GM18507 (cell line): ENCODE measurements at regions not wholly inside any gene's neighbourhood (a gene's known extent, or its start where the extent isn't known, plus 50 kb on each side); places are given as distances from the start of the nearest gene placed in this dataset.
"Not testable (repeated sequence)": the region's sequence is repeated elsewhere in the genome, so short reads cannot be mapped to it uniquely, and the experiment has no call there.

Source experiments
- DNase-seq: peaks from one replicate; pipeline ENCODE4 v3.0.0; 2011; ENCODE audit warnings: low read depth; ENCODE audit not compliant: insufficient read length; ENCODE audit errors: extremely low spot score
- FAIRE-seq: peaks from 2 replicates; lab custom pipeline; 2011; peaks lifted over from hg19 to GRCh38; lab: Jason Lieb, UNC

DNA sequence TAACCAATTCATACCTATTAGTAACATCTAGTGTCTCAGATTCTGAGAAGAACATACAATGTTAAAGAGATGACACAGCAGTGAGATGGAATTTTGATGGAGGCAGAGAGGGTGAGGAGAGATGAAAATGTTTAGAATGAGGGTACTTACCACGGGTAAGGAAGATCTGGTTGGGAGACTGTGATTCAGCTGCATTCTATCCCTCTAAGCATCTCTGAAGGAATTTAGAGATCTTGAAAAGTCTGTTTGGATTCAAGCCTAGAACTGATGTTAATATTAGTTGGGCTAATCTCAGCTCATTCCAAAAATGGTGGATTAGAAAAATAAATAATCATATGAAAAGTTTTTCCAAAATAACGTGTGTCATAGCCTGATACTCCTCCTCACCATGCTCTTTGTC lies 191.5 kb upstream of the CLINT1 start:
- FAIRE-seq: no peak
- DNase-seq: no peak

DNA sequence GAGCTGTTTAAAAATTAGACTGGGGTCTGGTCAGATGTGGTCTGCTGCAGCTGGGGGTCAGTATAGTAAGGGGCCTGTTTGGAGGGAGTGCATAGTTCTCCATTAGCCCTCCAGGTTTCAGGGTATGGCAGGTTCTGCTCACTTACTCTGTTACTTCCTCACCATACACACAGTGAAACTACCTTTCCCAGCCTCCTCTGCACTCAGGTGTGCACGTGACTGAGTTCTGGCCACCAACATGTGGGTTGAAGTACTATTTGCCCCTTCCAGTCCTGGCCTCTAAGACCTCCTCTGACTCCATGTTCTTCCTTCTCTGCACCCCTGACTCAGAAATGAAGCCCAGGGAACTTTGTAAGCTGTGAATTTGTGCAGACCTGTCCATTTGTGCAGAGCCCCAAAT lies 190.5 kb upstream of the CLINT1 start:
- DNase-seq (no peak), FAIRE-seq (no peak)

DNA sequence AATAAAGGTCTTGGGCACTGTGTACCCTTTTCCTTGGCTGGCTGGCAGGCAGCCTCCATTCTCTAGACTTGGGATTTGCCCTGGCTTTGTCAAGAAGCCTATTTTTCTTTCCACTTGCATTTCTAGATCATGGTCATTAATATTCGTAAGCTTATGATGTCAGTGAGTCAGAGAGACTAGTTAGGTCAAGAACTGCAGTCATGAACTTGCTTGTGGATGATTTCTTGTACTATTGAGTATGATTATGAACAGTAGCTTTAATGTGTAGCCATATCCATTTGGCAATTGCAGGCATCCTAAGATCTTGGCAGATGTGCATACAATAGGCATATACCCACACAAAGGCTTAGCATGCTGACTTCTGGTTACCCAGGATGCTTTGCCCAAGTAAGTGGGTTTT lies 186.8 kb upstream of the CLINT1 start:
- no peak for FAIRE-seq
- DNase-seq: no peak

DNA sequence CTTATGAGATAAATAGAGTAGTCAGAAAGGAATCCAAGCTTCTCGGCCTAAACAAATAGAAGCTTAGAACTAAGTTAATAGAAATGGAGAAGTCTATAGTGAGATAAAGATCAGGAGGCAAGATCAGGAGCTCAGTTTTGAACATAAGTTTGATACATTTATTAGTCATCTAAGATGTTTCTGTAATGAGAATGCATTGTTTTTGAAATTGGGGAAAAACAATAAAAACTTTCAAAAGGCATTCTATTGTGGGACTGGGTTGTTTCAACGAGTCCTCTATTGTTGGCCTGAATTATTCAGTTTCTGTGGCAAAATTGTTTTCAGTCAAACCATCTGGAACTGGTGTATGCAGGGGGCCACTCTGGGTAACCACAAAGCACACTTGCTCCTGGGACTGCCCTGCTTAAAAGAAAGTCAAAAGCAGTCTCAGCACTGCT lies 181.0 kb upstream of the CLINT1 start:
- DNase-seq (no peak), FAIRE-seq (no peak)

DNA sequence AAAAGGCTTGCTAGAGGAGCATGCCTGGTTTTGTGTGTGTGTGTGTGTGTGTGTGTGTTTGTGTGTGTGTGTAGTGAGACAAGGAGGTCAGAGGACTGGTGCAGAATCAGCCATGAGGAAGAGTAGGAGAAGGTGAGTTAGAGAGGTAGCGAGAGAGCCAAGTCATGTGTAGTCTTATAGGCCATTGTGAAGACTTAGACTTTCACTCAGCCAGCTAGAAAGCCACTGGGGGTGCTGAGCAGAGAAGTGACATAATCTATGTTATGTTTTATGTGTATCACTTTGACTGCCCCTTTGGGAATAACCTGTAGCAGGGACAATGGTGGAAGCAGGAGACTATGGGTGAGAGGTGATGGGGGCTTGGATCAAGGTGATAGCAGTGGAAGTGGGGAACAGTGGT lies 180.5 kb upstream of the CLINT1 start:
- DNase-seq (no peak), FAIRE-seq (no peak)

- not testable (repeated sequence) for FAIRE-seq, DNase-seq
Measured at GRCh38 chr5:158036983-158037595, 178.1 kb upstream of the CLINT1 start.

DNA sequence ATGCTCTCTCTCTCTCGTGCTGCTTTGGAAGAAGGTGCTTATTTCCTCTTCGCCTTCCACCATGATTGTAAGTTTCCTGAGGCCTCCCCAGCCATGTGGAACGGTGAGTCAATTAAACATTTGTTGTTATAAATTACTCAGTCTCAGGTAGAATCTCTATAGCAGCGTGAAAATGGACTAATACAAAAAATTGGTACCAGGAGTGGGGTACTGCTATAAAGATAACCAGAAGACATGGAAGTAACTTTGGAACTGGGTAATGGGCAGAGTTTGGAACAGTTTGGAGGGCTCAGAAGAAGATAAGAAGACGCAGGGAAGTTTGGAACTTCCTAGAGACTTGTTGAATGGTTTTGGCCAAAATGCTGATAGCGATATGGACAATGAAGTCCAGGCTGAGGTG lies 175.6 kb upstream of the CLINT1 start:
- not testable (repeated sequence) for FAIRE-seq, DNase-seq

- FAIRE-seq: no peak
- no peak for DNase-seq
Measured at GRCh38 chr5:158033724-158034123, 174.8 kb upstream of the CLINT1 start.

DNA sequence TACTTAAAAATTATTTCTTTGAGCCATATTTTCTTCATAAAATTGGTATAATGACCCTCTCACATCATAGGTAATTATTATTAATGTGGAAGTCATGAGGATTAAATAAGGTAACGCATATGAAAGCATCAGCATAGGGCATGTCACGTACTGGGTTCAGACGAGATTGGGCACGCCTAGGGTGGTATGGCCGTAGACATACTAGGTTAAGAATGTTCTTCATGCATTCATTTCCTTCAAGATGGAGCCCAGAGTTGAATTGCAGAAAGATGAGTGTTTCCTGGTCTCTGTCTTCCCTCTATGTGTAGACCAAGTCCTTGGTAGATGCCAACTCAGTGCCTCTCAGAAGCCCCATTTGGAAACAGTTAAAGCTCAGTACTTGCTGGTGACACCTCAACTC lies 174.1 kb upstream of the CLINT1 start:
- no peak for DNase-seq
- no peak for FAIRE-seq

GRCh38 chr5:158032246-158032645 lies 173.3 kb upstream of the CLINT1 start:
- DNase-seq (no peak), FAIRE-seq (no peak)

DNA sequence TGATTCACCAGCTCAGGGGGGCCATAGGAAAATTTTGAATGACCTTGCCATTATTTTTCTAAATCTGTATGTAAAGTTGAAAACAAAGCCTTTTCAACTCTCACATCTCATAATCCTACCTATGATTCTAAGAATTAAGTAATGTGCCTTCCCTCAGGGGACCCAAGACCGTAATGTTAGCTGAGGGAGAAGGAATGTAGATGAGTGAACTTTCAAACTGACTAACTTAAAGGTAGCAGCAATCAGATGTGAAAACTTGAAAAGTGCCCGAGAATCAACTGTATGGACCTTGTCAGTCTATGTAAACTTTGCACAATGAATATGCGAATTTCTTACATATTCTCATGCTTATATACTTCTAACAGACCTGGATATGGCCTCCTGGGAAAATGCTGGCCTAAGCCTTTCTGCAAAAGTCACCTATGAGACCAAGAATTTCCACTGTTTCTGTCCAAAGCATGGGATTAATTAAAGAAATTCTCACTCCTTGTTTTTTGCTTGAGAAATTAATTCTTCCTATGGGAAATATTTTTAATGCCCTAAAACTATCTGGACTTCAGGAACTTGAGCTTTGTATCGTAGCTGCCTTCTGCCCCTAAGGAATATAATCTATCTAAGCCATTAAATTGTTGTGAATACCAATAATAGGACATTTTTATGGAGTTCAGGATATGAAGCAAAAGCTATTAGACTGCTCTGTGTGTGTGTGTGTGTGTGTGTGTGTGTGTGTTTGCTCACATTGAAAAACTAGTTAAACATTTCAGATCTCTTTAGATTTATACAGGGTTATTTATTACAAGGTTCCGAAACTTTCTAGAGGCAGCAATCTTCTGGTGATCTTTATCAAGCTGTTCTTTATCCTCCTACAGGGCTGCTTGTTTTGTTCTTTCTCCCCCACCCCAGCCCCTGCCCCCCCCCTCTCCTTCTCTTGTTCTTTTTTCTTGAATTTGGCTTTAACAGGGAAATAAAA lies 169.1 kb upstream of the CLINT1 start:
- no peak for FAIRE-seq
- DNase-seq: no peak

DNA sequence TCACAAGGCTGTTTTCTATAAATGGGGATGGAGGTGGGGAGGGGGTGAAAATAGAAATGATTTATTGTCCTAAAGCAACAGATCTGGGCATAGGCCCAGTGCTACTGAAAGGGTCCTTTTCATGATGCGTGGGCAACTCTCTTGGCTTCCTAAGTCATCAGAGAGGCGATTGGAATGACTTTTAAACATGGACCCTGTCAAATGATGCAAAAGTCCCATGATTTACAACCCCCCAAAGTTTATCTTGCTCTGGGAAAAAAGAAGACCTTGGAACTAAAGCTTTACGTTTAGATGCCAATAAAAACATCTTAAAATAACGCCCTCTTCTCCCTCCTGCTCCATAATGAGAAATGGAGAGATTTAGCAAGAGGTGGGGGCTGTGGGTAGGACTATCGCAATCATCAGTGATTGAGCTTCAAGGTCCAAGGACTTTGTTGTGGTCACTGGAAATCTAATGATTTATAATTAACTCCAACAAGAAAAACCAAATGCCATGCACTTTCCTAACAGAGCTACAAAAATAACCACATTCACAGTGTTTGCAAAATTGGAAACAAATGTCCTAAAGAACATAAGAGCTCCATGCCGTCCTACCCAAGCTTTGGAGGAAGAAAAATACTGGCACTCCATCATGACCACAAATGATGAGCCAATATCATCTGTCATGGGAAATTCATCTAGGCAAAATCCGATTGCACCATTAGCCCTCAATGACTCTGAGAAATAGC lies 167.5 kb upstream of the CLINT1 start:
- FAIRE-seq (no peak), DNase-seq (no peak)

DNA sequence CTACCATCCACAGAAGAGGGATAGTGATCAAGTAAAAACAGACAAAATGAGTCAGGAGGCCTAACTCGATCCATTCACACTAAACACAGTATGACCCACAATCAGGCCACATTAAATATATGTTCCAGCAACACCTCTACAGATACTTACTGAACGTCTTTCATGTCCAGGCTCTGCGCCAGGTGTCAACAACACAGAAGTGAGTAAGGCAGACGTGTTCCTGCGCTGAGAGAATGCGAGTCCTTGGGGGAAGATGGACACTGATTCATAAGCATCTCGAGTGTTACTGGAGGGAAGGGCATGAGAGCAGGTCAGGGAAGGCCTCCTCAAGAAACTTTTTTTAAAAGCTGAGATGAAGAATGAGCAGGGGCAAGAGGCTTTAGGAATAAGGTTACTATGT lies 164.3 kb upstream of the CLINT1 start:
- FAIRE-seq: no peak
- no peak for DNase-seq

DNA sequence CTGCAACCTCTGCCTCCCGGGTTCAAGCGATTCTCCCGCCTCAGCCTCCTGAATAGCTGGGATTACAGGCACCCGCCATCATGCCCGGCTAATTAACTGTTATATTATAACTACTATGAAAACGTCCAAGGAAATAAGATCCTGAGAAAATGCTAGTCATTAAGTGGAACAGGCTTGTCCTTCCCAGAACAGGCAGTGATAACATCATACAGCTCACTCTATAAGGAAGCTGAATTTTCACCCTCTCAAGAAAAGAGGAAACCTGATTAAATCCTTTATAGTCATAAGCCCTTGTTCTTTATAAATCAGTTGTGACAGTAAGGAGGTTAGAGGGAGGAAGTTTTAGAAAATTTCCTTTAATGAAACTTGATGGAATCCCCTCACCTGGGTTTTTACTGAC lies 163.9 kb upstream of the CLINT1 start:
- FAIRE-seq (no peak), DNase-seq (no peak)

DNA sequence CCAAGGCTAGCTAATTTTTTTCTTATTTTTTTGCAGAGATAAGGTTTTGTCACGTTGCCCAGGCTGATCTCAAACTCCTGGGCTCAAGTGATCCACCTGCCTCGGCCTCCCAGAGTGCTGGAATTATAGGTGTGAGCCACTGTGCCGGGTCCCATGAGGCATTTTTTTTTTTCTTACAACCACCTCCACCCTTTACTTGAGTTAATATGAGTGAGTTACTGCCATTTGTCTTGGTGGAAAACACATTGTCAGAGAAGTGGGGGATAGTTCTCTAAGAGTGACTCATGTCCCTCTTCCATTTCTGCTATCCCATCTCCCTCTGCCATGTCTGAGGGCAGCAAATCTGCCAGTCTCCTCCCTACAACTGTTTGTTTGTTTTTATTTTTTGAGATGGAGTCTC lies 163.4 kb upstream of the CLINT1 start:
- DNase-seq: no peak
- no peak for FAIRE-seq

DNA sequence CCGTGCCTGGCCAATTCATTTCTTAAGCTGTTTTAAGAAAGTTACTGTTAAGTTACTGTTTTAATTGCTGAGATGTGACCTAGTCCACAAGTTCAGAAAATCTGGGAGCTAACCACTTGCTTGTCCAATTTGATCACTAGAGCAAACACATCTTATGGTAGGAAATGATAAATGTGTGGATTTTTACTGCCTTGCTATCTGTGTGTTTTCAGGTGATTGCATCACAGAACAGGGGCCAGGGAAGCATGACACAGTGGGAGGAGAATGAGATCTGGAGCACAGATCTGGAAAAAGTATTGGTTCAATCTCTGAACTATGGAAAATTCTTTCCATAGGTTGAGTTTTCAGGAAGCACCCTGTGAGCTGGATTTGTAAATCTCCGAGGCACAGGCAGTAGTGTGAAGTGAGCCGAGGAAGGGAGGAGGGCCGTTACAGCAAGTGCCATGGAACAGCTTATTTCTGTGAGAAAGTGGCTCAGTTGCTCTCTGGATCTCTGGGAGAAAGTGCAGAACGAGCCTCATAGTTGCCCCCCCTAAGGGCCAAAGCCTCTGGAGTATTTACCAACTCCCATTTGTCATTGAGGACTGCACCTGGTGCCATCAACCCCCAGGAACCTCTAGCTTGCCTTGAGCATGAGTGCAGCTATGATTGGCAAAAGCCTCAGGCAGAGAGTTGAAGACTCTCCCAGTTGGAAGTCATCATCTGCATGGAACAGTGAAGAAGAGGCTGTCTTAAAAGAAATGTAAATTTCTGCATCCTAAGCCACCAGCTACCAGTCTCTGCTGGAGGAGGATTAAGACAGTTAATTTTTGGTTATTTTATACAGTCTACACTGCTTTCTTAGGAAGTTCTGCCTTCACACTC lies 161.8 kb upstream of the CLINT1 start:
- no peak for FAIRE-seq
- no peak for DNase-seq

DNA sequence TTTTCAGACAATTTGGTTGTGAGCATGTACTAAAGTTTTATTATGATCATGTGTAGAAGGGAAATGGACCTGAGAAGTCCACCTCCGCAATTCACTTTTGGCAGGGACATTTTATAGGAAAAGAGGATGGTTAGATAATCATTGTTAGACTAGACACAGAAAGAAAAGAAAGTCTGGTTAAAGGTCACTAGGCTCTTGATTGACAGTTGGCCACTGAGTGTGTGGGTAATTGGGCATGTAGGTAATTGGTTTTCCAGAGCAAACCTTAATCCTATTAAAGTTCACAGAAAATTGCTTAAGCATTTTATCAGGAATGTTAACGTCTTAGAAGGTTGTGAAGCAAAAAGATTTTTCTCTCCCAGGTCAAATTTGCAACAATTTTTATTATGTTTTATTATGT lies 158.5 kb upstream of the CLINT1 start:
- no peak for FAIRE-seq
- no peak for DNase-seq

- DNase-seq (no peak), FAIRE-seq (no peak)
Measured at GRCh38 chr5:158014372-158014771, 155.4 kb upstream of the CLINT1 start.

DNA sequence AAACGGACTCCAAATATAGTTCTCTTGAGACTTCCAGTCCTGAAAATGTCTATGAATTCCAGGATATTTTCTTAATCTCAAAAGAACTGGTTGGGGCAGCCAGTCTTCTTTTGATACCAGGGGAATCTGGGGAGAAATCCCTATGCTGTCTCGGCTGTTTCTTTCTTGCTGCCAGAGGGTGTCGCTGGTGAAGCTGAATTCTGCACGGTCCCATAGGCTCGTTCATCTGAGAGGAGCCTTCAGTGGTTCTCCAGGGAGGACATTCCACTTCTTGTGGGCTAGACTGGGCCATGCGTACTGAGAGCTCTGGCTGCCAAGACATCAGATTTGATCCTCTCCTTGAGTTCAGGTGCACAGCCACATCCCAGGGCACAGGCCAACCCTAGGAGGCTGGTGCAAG lies 155.0 kb upstream of the CLINT1 start:
- DNase-seq: no peak
- FAIRE-seq: no peak
